Breast epithelium (tissue), 3 donors: ENCODE measurements at regions not wholly inside any gene's neighbourhood (a gene's known extent, or its start where the extent isn't known, plus 50 kb on each side); places are given as distances from the start of the nearest gene placed in this dataset.

ENCODE experiments used
- CTCF ChIP-seq, 3 donors: fragments of 450-650 bp; IDR thresholded peaks; one replicate each; pipeline ENCODE4 v1.5.1; 2016 to 2017; ENCODE audit warnings: antibody characterized with exemption in 3 of 3, mild to moderate bottlenecking in 3 of 3, moderate library complexity in 3 of 3
- POLR2A ChIP-seq: fragments of 450-650 bp; IDR thresholded peaks from one replicate; pipeline ENCODE4 v1.6.1; 2016; ENCODE audit warnings: antibody characterized with exemption, mild to moderate bottlenecking, moderate library complexity
- POLR2AphosphoS5 ChIP-seq, 3 donors: sonication (generic); formaldehyde crosslinking; IDR thresholded peaks; one replicate each; pipeline ENCODE4 v1.6.1; 2017; ENCODE audit warnings: antibody characterized with exemption in 3 of 3

- no peak for TF ChIP-seq CTCF (IDR thresholded peaks at IDR 0.05)
- no peak for TF ChIP-seq POLR2AphosphoS5 (IDR thresholded peaks at IDR 0.05)
- TF ChIP-seq POLR2A, result no peak
Observed at GRCh38 chr1:61563611-61564010, 161.3 kb downstream of the TM2D1 start.
